HEK293 (cell line): ENCODE measurements at regions not wholly inside any gene's neighbourhood (a gene's known extent, or its start where the extent isn't known, plus 50 kb on each side); places are given as distances from the start of the nearest gene placed in this dataset.
A peak's percentile ranks its signal among the peaks of the same experiment; 100 is the strongest.

Source experiments
- HOXA7 ChIP-seq: sonication (generic); formaldehyde crosslinking; IDR thresholded peaks from 2 replicates; pipeline ENCODE4 v1.8.1; 2022; ENCODE audit warnings: missing genetic modification reagents, borderline replicate concordance
- KLF1 ChIP-seq: fragments of 450-650 bp; formaldehyde crosslinking; IDR thresholded peaks from 2 replicates; pipeline ENCODE4 v1.5.1; 2016; ENCODE audit warnings: missing biosample characterization, missing genetic modification characterization
- KLF10 ChIP-seq: fragments of 450-650 bp; IDR thresholded peaks from 2 replicates; pipeline ENCODE4 v1.5.1; 2018; ENCODE audit warnings: missing biosample characterization, mild to moderate bottlenecking, missing genetic modification characterization
- MZF1 ChIP-seq: fragments of 450-650 bp; formaldehyde crosslinking; IDR thresholded peaks from 2 replicates; pipeline ENCODE4 v1.5.1; 2017; ENCODE audit warnings: missing biosample characterization, missing genetic modification characterization, borderline replicate concordance
- REST ChIP-seq: fragments of 450-650 bp; formaldehyde crosslinking; IDR thresholded peaks from 2 replicates; pipeline ENCODE4 v1.5.1; 2016; ENCODE audit warnings: missing biosample characterization, missing genetic modification characterization
- SCRT1 ChIP-seq: fragments of 450-650 bp; formaldehyde crosslinking; IDR thresholded peaks from 2 replicates; pipeline ENCODE4 v1.5.1; 2016; ENCODE audit warnings: missing biosample characterization, missing genetic modification characterization, borderline replicate concordance
- ZBTB44 ChIP-seq: fragments of 450-650 bp; IDR thresholded peaks from 2 replicates; pipeline ENCODE4 v1.5.1; 2018; ENCODE audit warnings: missing biosample characterization, mild to moderate bottlenecking, missing genetic modification characterization
- ZBTB8A ChIP-seq: fragments of 450-650 bp; formaldehyde crosslinking; IDR thresholded peaks from 2 replicates; pipeline ENCODE4 v1.5.1; 2016; ENCODE audit warnings: missing biosample characterization, missing genetic modification characterization
- ZNF184 ChIP-seq: fragments of 450-650 bp; IDR thresholded peaks from 2 replicates; pipeline ENCODE4 v1.5.1; 2018; ENCODE audit warnings: missing biosample characterization, mild to moderate bottlenecking, missing genetic modification characterization
- ZNF266 ChIP-seq: fragments of 450-650 bp; formaldehyde crosslinking; IDR thresholded peaks from 2 replicates; pipeline ENCODE4 v1.5.1; 2016; ENCODE audit warnings: missing biosample characterization, missing genetic modification characterization, low read depth
- ZNF280C ChIP-seq: fragments of 450-650 bp; formaldehyde crosslinking; IDR thresholded peaks from 2 replicates; pipeline ENCODE4 v1.5.1; 2016; ENCODE audit warnings: missing biosample characterization, missing genetic modification characterization
- ZNF324 ChIP-seq: fragments of 450-650 bp; formaldehyde crosslinking; IDR thresholded peaks from 2 replicates; pipeline ENCODE4 v1.5.1; 2016; ENCODE audit warnings: missing biosample characterization, missing genetic modification characterization
- ZNF335 ChIP-seq: fragments of 450-650 bp; formaldehyde crosslinking; conservative IDR thresholded peaks from 2 replicates; pipeline ENCODE4 v1.5.1; 2016; ENCODE audit warnings: missing biosample characterization, missing genetic modification characterization
- ZNF366 ChIP-seq: fragments of 450-650 bp; formaldehyde crosslinking; conservative IDR thresholded peaks from 2 replicates; pipeline ENCODE4 v1.5.1; 2016; ENCODE audit warnings: missing biosample characterization, missing genetic modification characterization
- ZNF544 ChIP-seq: fragments of 450-650 bp; formaldehyde crosslinking; IDR thresholded peaks from 2 replicates; pipeline ENCODE4 v1.5.0; 2017; ENCODE audit warnings: missing biosample characterization, missing genetic modification characterization
- ZNF571 ChIP-seq: fragments of 450-650 bp; formaldehyde crosslinking; IDR thresholded peaks from 2 replicates; pipeline ENCODE4 v1.5.0; 2017; ENCODE audit warnings: missing biosample characterization, missing genetic modification characterization
- ZNF626 ChIP-seq: fragments of 450-650 bp; sonication (Bioruptor Pico); formaldehyde crosslinking; IDR thresholded peaks from 2 replicates; pipeline ENCODE4 v1.5.1; 2018; ENCODE audit warnings: missing biosample characterization, missing genetic modification characterization, inconsistent platforms
- ZNF629 ChIP-seq: fragments of 450-650 bp; formaldehyde crosslinking; IDR thresholded peaks from 2 replicates; pipeline ENCODE4 v1.5.1; 2017; ENCODE audit warnings: missing biosample characterization, missing genetic modification characterization
- ZNF639 ChIP-seq: fragments of 450-650 bp; formaldehyde crosslinking; IDR thresholded peaks from 2 replicates; pipeline ENCODE4 v1.5.1; 2016; ENCODE audit warnings: missing biosample characterization, missing genetic modification characterization

GRCh38 chr15:70426096-70426821 is 328.5 kb upstream of the TLE3 start (continued):
- TF ChIP-seq ZNF280C = no peak
- TF ChIP-seq ZNF639 (tag by site-specific recombination) = no peak
- TF ChIP-seq ZNF266 (tag by site-specific recombination) = no peak
- no peak for TF ChIP-seq KLF1 (tag by site-specific recombination)
- 0 out of 2 replicates have a peak, but pooled peaks have one; percentile 25 for TF ChIP-seq KLF10
- peak; percentile 91 for TF ChIP-seq REST (tag by site-specific recombination)
- no peak; the same call in 1 of the 2 replicates for TF ChIP-seq MZF1
- TF ChIP-seq HOXA7 (CRISPR knock-in tag) = no peak
- peak; percentile 47; the same call in 1 of the 2 replicates for TF ChIP-seq ZBTB8A (tag by site-specific recombination)
- TF ChIP-seq ZNF626 = no peak
- TF ChIP-seq ZNF366 (tag by site-specific recombination) = no peak
- TF ChIP-seq ZNF544 (tag by site-specific recombination) = no peak
- no peak for TF ChIP-seq ZNF335 (tag by site-specific recombination)
- peak; percentile 75; the same call in 1 of the 2 replicates for TF ChIP-seq ZNF629 (tag by site-specific recombination)
- no peak for TF ChIP-seq ZBTB44 (tag by site-specific recombination)
- TF ChIP-seq ZNF184 (tag by site-specific recombination) = 0 out of 2 replicates have a peak, but pooled peaks have one; percentile 55
- TF ChIP-seq ZNF571 (tag by site-specific recombination) = no peak
- TF ChIP-seq ZNF324 = no peak
- no peak for TF ChIP-seq SCRT1 (tag by site-specific recombination)
